GM12864 (cell line): ENCODE measurements at regions not wholly inside any gene's neighbourhood (a gene's known extent, or its start where the extent isn't known, plus 50 kb on each side); places are given as distances from the start of the nearest gene placed in this dataset.

Experiments
- DNase-seq: peaks from one replicate; pipeline ENCODE4 v3.0.0-alpha.2; 2011; ENCODE audit warnings: low read depth
- H3K4me3 ChIP-seq: 2 replicates; pipeline ENCODE4 v1.5.1; 2011; ENCODE audit warnings: mild to moderate bottlenecking, low read depth, low read length, control low read depth
- CTCF ChIP-seq: IDR thresholded peaks from 2 replicates; pipeline ENCODE4 v1.5.1; 2011; ENCODE audit warnings: low read depth, mild to moderate bottlenecking, moderate library complexity, low read length, control low read depth, inconsistent platforms; ENCODE audit errors: missing control alignments

GRCh38 chr13:74706801-74707200 lies 572.6 kb upstream of the KLF12 start:
- TF ChIP-seq CTCF, result no peak

GRCh38 chr13:74705438-74705837 lies 571.2 kb upstream of the KLF12 start:
- no peak for DNase-seq
- no peak for TF ChIP-seq CTCF
- no peak overlapping the region for H3K4me3 ChIP-seq

More at GRCh38 chr13:74706801-74707200, 572.6 kb upstream of the KLF12 start:
- H3K4me3 ChIP-seq, result no peak overlapping the region
- DNase-seq, result no peak

- no peak overlapping the region for H3K4me3 ChIP-seq
- TF ChIP-seq CTCF, result no peak
- no peak for DNase-seq
Measured at GRCh38 chr13:74703855-74704387, 569.7 kb upstream of the KLF12 start.

- no peak for DNase-seq
- H3K4me3 ChIP-seq, result no peak overlapping the region
- no peak for TF ChIP-seq CTCF
Measured at GRCh38 chr13:74696148-74696922, 562.1 kb upstream of the KLF12 start.

- TF ChIP-seq CTCF, result no peak
- DNase-seq, result no peak
- no peak overlapping the region for H3K4me3 ChIP-seq
Measured at GRCh38 chr13:74695021-74695800, 561.0 kb upstream of the KLF12 start.

GRCh38 chr13:74687442-74688182 lies 553.4 kb upstream of the KLF12 start:
- no peak for DNase-seq
- no peak for TF ChIP-seq CTCF
- no peak overlapping the region for H3K4me3 ChIP-seq
